Left forelimb (tissue), 1 donor: ENCODE measurements at regions not wholly inside any gene's neighbourhood (a gene's known extent, or its start where the extent isn't known, plus 50 kb on each side); places are given as distances from the start of the nearest gene placed in this dataset.

Experiments
- DNase-seq: peaks from one replicate; pipeline ENCODE4 v3.0.0-alpha.2; 2018; ENCODE audit warnings: low spot score

DNA sequence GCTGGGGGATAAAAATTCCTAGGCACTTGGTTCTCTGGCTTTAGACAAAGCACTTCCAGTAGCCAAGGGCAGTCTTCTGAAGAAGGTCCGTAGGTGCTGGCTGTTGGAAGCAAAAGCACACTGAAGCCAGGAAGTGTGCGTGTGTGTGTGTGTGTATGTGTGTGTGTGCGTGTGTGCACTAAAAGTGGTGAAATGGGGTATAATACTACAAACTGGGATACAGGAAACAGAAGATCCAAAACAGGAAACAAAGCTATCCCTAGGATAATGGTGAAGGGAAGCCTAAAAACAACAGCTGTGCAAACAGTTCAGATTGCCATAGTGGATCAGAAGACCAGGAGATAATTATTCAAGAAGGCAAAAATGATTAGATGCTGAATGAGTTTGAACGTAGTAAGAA is 103.4 kb downstream of the IL20RB start:
- DNase-seq = no peak

DNA sequence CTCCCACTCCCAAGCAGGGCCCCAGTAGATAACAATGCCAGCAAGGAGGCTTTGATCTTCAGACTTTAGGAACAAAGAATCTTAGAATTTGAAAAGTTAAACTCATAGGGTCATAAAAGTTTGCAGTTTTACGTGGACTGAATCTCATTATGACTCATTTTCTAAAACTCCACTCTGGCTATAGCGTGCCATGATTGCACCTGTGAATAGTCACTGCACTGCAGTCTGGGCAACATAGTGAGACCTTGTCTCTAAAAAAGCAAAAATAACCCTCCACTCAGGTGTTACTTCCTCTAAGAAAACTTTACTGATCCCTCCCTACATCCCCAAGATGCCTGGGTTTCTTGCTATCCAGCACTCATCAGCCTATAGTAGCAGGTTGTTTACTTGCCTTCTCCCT is 104.5 kb downstream of the IL20RB start:
- no peak for DNase-seq

DNA sequence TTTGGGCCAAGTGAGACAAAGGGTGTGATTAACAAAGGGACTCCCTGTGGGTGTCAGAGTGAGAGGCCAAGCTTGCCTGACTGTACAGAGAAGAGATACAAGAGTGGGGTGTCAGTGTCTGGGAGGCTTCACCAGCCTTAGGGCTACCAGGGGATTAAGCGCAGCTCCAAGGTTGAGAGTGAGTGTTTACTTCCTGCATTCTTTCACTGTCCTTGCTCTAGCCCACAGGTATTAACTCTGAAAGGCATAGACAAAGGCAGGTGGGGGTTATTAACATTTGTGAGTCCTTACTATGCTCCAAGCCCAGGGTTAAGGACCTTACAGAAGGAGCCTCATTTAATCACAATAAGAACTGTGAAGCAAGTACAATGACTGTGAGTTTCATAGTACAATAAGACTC is 107.6 kb downstream of the IL20RB start:
- DNase-seq = no peak

DNA sequence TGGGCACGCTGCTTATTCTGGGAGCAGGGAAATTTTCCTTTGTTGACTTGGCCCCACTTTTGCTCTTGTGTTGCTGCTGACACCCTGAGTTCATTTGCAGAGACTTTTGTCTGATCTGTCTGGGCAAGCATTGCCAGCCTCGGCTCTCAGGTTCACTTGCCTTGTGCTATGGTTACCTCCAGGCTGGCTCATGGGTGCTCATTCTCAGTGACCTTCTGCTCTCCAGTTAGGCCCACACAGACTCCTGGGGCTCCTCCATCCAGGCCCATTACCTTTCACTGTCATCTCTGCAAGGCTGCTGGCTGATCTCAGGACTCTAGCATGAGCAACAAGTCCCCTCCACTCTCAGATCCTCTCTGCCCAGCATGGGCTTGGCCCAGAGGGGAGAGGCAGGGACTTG is 108.3 kb downstream of the IL20RB start:
- DNase-seq = no peak

DNA sequence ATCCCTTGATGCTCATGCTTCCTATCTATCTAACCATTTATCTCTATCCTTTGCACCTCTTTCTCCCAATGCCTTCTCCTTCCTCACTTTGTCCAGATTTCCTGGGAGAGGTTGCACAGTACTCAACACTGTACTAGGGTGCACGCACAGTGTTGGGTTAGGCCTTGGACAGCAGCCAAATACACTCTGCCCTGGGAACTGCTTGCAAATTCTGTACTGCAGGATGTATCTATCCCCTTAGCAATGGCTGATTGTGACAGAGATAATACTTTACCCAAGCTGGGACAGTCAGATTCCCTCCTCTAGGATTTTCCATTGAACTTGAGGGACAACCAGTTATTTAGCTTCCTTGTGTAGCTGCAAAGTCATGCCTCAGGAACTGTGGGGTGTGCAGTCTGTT is 113.3 kb downstream of the IL20RB start:
- DNase-seq = no peak

DNA sequence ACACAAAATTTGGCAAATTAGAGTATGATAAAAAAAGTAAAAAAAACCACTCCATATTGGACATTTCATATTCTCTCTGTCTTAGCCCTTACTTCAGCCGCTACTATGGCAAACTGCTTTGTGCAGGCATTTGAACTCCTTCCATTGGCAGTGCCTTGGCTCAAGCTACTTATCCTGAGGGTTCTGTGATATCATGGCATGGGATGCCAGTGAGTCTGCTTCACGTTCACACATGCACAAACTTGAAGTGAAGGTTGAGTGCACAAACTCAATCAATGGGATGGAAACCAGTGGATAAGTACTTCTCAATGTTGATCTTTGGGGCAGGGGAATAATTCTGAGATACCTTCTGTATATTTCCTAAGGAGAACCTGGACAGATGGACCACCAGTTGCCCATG is 117.2 kb downstream of the IL20RB start:
- no peak for DNase-seq

DNA sequence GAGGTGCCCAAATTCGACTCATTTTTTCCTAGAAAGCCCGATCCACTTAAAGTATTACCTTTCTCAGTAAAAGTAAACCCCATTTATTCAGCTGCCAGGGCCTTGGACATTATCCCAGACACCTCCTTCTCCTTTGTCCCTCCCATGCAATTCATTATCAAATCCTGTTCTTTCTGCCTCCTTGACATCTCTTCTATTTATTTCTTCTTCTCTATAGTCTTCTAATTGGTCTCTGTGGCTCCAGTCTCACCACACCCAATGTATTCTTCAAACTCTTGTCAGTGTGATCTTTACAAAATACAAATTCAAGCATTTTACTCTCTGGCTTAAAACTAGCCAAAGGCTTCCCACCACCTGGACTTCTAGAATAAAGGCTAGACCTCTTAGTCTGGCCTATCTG is 120.3 kb downstream of the IL20RB start:
- DNase-seq = no peak

DNA sequence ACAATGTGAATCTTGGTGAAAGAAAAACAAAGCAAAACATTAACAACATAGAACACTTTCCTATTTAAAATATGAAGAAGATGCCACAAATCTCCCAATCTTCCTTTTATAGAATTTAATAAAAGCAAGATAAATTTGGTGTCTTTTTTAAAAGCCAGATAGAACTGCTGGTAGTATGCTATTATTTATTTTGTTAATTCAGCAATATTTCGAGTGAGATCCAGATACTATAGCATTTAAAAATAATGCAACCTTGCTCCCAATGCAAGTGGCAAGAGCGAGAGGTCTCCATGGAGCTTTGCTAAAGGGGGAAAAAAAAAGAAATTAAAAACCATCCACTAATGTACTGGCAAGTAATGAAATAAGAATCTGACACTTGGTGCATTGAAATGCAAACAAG is 121.8 kb downstream of the IL20RB start:
- no peak for DNase-seq

DNA sequence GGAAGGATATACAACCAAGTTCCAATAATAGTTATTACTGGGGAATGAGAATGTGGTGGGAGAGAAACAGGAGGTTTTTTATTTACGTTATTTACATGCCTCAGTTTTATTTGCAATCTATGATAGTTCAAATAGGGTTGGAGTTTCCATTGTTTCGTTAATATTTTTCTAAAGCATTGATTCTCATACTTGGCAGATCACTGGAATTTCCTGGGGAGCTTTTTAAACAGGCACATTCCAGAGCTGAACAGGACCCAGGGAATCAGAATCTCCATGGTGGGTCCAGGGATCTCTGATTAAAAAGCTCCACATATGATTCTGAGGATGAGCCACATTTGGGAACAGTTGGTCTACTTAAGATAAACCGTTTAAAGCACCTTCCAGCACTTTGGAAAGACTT is 123.9 kb downstream of the IL20RB start:
- DNase-seq = no peak

DNA sequence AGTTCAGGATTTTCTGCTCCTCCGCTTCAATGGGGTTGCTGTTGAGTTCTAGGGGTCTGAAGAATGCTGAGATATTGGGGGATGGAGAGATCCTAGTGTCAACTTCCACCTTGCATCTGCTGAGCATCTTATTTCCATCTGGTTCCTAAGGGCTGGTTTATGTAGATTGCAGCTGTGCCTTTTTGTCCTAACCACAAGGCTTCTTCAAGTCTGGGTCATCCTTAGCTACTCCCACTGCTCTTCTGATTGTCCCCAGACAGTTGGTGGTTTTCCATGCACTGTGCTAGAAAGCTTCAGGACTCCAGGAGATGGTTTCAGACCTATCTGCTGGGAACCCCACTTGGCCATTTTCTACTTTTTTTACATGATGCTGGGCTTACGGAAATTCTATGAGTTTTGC is 125.0 kb downstream of the IL20RB start:
- DNase-seq = no peak

DNA sequence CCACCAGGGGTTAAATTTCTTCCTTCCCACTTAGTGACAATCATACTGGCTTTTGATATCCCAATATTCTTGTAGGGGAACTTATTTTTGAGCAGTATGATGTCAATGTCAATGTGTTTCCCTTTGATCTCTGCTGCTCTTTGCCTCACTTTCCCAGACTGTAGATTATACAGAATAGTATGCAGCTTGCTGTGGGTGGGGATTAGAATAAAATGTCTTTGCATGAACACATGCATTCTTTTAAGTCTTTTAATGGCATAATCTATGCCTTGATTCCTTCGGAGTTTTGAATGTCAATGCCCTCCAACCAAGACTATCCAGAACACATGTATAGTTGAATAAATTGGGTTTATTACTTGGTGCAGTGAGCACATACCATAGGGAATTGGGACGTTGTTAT is 125.5 kb downstream of the IL20RB start:
- DNase-seq = no peak

DNA sequence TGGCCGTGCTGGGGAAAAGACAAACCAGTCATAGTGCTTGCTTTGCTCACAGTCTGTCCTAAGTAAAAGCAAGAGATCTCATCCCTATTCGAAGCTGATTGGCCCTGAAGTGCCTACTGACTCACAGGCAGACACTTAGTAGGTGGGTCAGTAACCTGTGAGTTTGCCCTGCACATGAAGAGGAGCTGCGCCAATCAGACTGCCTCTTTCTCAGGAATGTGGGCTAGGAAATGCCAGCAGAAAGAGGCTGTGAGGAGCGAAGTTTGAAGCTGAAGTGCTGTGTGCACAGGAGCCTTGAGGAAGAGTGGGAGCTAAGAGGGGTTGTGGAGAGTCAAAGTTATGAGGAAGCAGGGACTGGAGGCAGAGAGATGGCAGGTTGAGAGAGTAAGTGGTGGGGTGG is 126.8 kb downstream of the IL20RB start:
- DNase-seq = no peak

DNA sequence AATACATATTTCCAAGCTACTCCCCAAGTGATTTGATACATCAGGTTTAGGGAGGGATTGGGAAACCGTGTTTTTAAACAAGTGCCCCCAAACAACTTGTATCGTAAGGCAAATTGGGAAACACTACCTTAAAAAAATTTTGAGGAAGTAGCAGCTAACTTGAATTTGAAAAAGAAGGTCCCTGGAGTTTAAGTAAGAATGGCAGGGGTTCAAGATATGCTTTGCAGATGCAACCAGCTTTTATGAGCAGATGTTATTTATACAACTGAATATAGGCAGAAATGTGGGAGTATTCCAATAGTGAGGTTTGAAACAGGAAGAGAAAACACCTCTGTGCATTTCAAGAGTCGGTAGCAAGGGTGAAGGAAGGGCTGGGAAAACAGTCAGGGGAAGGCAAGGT is 139.6 kb downstream of the IL20RB start:
- DNase-seq = no peak

DNA sequence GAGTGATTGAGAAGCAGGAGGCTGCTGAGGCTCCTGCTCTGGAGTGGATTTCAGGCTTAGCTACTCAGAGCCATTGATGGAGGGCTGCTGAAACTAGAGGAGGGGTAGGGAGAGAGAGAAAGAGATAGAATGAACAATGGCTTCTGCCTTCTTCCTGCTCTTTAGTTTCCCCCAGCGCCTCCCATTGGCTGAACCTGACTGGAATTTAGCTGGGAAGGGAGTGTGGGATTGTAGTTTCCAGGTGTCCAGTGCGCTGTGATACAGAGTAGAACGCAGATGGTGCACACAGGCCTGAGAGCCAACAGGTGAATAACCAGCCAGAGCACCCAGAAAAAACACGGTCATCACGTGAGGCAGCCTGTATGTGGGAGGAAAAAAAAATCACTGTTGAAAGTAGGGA is 140.1 kb downstream of the IL20RB start:
- no peak for DNase-seq

DNA sequence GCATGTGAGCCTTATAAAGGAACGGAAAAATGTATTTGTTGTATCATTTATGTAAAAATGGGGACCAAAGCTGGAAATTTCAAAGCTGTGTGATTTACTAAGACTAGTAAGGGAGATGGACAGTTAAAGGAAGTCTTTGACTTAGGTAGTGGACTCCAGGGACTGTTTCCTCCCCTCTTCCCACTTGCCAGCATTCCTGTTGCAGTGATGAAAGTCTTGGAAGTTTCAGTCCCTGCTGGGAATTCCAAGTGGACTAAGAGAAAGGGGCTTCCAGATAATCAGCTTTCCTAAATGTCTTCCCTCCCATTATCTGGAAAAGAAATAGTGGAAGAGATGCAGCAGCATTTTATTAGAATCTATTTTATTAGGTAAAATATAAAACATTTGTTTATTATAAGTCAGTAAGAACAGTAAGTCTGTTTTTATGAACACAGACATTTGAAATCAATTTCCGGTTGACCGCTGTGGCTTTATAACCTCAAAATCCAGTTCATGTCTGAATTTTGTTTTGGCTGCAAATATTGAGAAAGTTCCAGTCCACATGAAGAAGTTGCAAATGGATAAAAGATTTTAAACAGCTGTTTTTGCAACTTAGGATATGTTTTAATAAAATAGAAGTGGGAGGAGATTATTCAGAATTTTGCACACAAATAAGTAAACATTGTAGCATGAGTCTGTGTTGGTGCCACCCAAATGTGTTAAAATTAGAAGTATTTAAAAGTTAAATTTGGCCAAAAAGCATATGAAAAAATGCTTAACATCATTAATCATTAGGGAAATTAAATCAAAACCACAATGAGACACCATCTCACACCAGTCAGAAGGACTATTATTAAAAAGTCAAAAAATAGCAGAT is 141.8 kb downstream of the IL20RB start:
- no peak for DNase-seq

DNA sequence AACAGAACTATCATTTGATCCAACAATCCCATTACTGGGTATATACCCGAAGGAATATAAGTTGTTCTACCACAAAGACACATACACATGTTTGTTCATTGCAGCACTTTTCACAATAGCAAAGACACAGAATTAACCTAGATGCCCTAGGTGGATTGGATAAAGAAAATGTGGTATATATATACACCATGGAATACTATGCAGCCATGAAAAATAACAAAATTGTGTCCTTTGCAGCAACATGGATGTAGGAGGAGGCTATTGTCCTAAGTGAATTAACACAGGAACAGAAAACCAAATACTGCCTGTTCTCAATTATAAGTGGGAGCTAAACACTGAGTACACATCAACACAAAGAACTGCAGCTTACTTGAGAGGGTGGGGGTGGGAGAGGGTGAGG is 142.5 kb downstream of the IL20RB start:
- DNase-seq = no peak

DNA sequence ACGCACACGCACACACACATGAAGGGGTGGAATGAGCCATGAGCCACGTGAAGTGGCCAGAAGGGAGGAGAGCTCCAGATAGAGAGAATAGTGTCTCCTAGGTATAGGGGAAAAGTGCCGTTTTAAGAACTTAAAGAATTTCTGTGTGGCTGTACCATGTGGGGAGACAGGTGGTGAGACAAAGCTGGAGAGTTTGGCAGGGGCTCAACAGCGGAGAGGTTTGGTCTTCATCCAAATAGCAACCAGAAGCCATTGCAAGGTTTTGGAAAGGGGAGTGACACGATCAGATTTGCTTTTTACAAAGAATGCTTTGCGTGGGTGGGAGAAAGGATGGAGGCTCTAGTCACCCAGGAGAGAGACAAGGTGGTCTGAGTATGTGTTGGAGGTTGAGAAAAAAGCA is 146.0 kb downstream of the IL20RB start:
- DNase-seq = no peak

DNA sequence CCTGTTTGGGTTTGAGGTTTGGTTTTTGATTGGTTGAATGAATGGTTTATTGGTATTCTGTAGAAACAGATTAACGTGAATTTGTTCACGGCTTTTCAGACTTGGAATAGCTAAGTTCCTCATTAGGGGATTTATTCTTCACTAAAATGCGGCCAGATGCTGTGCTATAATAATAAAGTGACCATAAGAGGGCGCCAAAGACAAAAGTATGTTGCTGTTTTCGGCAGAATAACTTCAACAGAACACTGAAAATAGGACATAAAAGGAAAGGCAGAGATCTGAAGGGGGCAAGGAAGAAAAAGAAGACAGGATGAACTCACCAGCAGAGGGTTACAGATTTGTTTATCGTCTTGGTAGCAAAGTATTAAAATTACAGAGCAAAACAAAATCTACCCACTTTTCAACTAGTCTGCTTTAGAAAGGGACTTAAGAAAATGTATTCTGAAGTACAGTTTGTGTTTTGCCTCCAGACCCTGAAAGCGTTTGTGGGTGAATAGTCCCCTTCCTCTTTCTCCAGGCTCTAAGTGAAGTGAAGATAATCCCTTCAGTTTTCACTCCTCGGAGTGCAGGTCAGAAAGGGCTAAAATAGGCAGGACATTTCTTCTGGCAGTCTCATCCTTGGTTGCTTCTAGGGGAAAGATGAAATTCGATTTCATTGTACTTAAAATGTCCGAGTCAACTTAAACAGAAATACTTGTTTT is 147.6 kb downstream of the IL20RB start:
- no peak for DNase-seq

DNA sequence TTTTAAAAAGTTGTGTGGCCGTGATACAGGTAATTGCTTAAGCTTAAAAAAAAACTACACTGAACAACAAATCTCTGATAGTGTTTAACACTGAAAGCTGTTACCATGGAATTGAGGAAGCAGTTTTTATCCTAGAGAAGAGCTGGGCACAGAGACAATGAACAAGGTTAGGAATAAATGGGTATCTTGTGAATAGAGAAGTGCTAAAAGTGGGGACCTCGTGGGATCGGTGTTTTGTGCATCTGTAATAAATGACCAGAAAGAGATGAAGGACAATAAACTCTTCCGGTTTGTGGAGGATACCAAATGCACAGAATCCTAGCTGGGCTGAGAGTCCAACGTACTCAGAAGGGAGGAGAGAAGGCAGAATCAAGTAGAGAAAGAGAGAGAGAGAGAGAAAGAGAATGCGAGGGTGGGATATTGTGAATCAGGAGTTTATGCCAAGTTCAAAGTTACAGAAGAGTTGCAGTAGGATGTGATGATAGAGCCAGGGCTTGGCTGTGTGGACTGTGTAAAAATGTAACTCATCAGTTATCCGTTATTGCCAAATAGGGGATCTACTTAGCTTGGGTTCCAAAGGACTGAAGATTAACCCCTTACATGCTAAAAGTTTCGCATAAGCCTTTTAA is 148.9 kb downstream of the IL20RB start:
- no peak for DNase-seq

DNA sequence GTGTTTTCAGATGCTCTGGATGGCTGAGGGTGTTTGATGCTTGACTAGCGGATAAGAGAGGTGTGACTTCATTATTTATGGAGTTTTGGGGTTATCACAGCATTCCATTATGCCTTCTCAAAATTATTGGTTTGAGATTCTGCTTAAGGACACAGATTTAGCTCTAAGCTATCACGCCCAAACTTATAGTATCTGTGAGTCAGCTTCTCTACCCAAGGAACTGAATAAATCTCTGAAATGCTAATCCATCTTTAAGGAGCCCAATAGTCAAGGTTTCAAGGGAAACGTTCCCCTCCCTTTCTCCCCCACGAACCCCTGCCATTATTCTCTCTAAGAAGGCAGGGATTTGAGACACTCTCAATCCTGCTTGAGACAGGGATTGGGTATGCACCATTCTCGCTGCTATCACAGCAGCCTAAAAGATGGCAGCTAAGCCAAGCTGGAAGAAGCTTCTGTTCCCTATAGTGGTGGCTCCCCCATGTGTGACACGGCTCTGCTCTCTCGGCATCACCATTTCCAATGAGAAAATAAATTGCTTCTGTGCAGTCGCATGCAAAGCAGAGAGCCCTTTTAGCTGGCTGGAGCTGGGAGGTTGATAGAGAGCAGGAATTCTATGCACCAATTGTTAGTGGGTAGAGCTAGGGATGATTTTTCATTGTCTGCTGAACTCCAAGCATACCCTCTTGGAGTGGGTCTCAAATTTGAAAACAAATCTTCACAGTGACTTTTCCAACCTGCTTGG is 151.1 kb downstream of the IL20RB start:
- DNase-seq = no peak

DNA sequence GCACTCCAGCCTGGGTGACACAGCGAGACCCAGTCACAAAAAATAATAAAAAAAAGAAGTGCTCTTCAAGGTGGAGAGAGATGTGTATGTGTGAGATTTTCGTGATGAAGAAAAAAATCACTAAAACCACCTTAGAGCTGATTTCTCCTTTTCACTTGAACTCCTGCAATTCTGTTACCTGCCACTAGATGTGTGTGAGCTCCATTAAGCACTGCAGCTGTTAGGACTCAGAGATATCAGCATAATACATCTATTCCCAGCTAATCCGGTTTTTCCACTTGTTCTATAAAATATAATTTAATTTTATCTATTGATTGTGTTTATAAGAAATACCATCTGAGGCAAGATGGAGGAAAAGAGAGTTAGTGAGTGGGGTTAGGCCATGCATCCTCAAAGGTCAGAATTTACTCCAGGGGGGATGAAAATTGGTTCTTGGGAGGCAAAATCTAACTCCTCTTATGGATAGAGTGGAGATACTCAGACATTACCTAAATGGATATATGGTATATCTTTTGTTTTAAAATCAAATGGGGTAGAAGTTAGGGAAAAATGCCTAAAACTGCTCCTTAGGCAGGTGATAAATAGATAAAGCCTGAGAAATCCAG is 152.7 kb downstream of the IL20RB start:
- no peak for DNase-seq

DNA sequence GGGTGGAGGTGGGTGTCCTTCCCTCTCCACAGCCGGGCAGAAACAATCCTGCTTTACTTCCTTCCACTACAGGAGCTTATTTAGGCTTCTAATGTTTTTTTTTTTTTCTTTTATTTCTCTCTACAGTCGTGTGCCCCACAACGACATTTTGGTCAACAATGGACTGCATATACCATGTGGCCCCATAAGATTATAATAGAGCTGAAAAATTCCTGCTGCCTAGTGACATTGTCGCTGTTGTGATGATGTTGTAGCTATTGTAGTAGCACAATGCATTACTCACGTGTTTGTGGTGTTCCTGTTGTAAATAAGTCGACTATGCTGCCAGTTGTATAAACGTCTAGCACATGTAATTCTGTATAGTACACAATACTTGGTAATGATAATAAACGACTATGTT is 153.7 kb downstream of the IL20RB start:
- no peak for DNase-seq
